Activated CD4-positive, alpha-beta T cell treated with anti-CD3 and anti-CD28 coated beads, Interleukin-2, amount 10 ng/mL, durations not matched to agents 24 days and 14 days (primary cell): ENCODE measurements at regions not wholly inside any gene's neighbourhood (a gene's known extent, or its start where the extent isn't known, plus 50 kb on each side); places are given as distances from the start of the nearest gene placed in this dataset.

Experiments
- DNase-seq: peaks from one replicate; pipeline ENCODE4 v3.0.0; 2022
- H3K27ac Mint-ChIP-seq: one replicate; pipeline ENCODE4 v1.8.0; 2022; ENCODE audit warnings: mild to moderate bottlenecking, mixed read lengths
- H3K27me3 Mint-ChIP-seq: one replicate; pipeline ENCODE4 v1.8.0; 2022; ENCODE audit warnings: mixed read lengths
- H3K36me3 Mint-ChIP-seq: one replicate; pipeline ENCODE4 v1.8.0; 2022; ENCODE audit warnings: low read depth, mild to moderate bottlenecking, mixed read lengths
- H3K4me1 Mint-ChIP-seq: one replicate; pipeline ENCODE4 v1.8.0; 2021; ENCODE audit warnings: mixed read lengths
- H3K4me3 Mint-ChIP-seq: one replicate; pipeline ENCODE4 v1.8.0; 2022; ENCODE audit warnings: mild to moderate bottlenecking, moderate library complexity, mixed read lengths
- H3K9me3 Mint-ChIP-seq: one replicate; pipeline ENCODE4 v1.8.0; 2021; ENCODE audit warnings: mixed read lengths
- intact Hi-C: fragments of 100-400 bp; cut with micrococcal nuclease; formaldehyde crosslinking; loops from one replicate; pipeline ENCODE4 v1.15.1; 2023

- H3K36me3 Mint-ChIP-seq, result no peaks in the 10 kb centered on the region
- no peaks in the 10 kb centered on the region for H3K27me3 Mint-ChIP-seq
- H3K27ac Mint-ChIP-seq, result no peak overlapping the region
- intact Hi-C loops, result no loop called here
- H3K4me1 Mint-ChIP-seq, result no peaks in the 10 kb centered on the region
- no peak overlapping the region for H3K4me3 Mint-ChIP-seq
- DNase-seq, result no peak
- H3K9me3 Mint-ChIP-seq, result no peaks in the 10 kb centered on the region
These were observed 535.8 kb downstream of the TBC1D22A start for GRCh38 chr22:47298017-47298785.

- Mint-ChIP-seq H3K9me3 (no peaks in the 10 kb centered on the region), H3K4me3 (no peak overlapping the region), H3K36me3 (no peaks in the 10 kb centered on the region), H3K27ac (no peak overlapping the region), H3K27me3 (no peaks in the 10 kb centered on the region), H3K4me1 (no peaks in the 10 kb centered on the region)
- DNase-seq, result no peak
- intact Hi-C loops, result no loop called here
These were observed 535.0 kb downstream of the TBC1D22A start for GRCh38 chr22:47297261-47298016.

- no peaks in the 10 kb centered on the region for H3K27me3 Mint-ChIP-seq
- no peaks in the 10 kb centered on the region for H3K36me3 Mint-ChIP-seq
- H3K4me1 Mint-ChIP-seq, result no peaks in the 10 kb centered on the region
- H3K9me3 Mint-ChIP-seq, result no peaks in the 10 kb centered on the region
- intact Hi-C loops, result no loop called here
- DNase-seq, result no peak
- no peak overlapping the region for H3K27ac Mint-ChIP-seq
- H3K4me3 Mint-ChIP-seq, result no peak overlapping the region
These were observed 534.2 kb downstream of the TBC1D22A start for GRCh38 chr22:47296405-47297260.

GRCh38 chr22:47295982-47296381 lies 533.5 kb downstream of the TBC1D22A start:
- H3K36me3 Mint-ChIP-seq, result no peaks in the 10 kb centered on the region
- no peaks in the 10 kb centered on the region for H3K4me1 Mint-ChIP-seq
- intact Hi-C loops, result no loop called here
- H3K27me3 Mint-ChIP-seq, result no peaks in the 10 kb centered on the region
- no peak for DNase-seq
- no peaks in the 10 kb centered on the region for H3K9me3 Mint-ChIP-seq
- no peak overlapping the region for H3K4me3 Mint-ChIP-seq
- H3K27ac Mint-ChIP-seq, result no peak overlapping the region

GRCh38 chr22:47295226-47295901 lies 532.9 kb downstream of the TBC1D22A start:
- Mint-ChIP-seq H3K9me3 (no peaks in the 10 kb centered on the region), H3K4me1 (no peaks in the 10 kb centered on the region), H3K36me3 (no peaks in the 10 kb centered on the region), H3K27me3 (no peaks in the 10 kb centered on the region), H3K4me3 (no peak overlapping the region), H3K27ac (no peak overlapping the region)
- intact Hi-C loops, result no loop called here
- DNase-seq, result no peak

GRCh38 chr22:47294576-47294975 lies 532.1 kb downstream of the TBC1D22A start:
- H3K9me3 Mint-ChIP-seq, result no peaks in the 10 kb centered on the region
- H3K4me3 Mint-ChIP-seq, result no peak overlapping the region
- H3K36me3 Mint-ChIP-seq, result no peaks in the 10 kb centered on the region
- H3K27me3 Mint-ChIP-seq, result no peaks in the 10 kb centered on the region
- DNase-seq, result no peak
- no peaks in the 10 kb centered on the region for H3K4me1 Mint-ChIP-seq
- H3K27ac Mint-ChIP-seq, result no peak overlapping the region
- intact Hi-C loops, result no loop called here

- intact Hi-C loops, result no loop called here
- DNase-seq, result no peak
- H3K4me3 Mint-ChIP-seq, result no peak overlapping the region
- H3K9me3 Mint-ChIP-seq, result no peaks in the 10 kb centered on the region
- no peak overlapping the region for H3K27ac Mint-ChIP-seq
- H3K27me3 Mint-ChIP-seq, result no peaks in the 10 kb centered on the region
- H3K36me3 Mint-ChIP-seq, result no peaks in the 10 kb centered on the region
- H3K4me1 Mint-ChIP-seq, result no peaks in the 10 kb centered on the region
These were observed 531.7 kb downstream of the TBC1D22A start for GRCh38 chr22:47294222-47294532.

- no peaks in the 10 kb centered on the region for H3K4me1 Mint-ChIP-seq
- no peak for DNase-seq
- no peaks in the 10 kb centered on the region for H3K36me3 Mint-ChIP-seq
- intact Hi-C loops, result no loop called here
- no peaks in the 10 kb centered on the region for H3K27me3 Mint-ChIP-seq
- H3K9me3 Mint-ChIP-seq, result no peaks in the 10 kb centered on the region
- H3K27ac Mint-ChIP-seq, result no peak overlapping the region
- H3K4me3 Mint-ChIP-seq, result no peak overlapping the region
These were observed 531.1 kb downstream of the TBC1D22A start for GRCh38 chr22:47293368-47294221.

- no peaks in the 10 kb centered on the region for H3K9me3 Mint-ChIP-seq
- no peaks in the 10 kb centered on the region for H3K27me3 Mint-ChIP-seq
- no peaks in the 10 kb centered on the region for H3K36me3 Mint-ChIP-seq
- no peak for DNase-seq
- no peak overlapping the region for H3K4me3 Mint-ChIP-seq
- no peak overlapping the region for H3K27ac Mint-ChIP-seq
- H3K4me1 Mint-ChIP-seq, result no peaks in the 10 kb centered on the region
- intact Hi-C loops, result no loop called here
These were observed 530.3 kb downstream of the TBC1D22A start for GRCh38 chr22:47292546-47293320.

GRCh38 chr22:47291565-47292495 lies 529.4 kb downstream of the TBC1D22A start:
- no peaks in the 10 kb centered on the region for H3K36me3 Mint-ChIP-seq
- H3K9me3 Mint-ChIP-seq, result no peaks in the 10 kb centered on the region
- intact Hi-C loops, result no loop called here
- no peak overlapping the region for H3K4me3 Mint-ChIP-seq
- no peak for DNase-seq
- no peaks in the 10 kb centered on the region for H3K27me3 Mint-ChIP-seq
- H3K4me1 Mint-ChIP-seq, result no peaks in the 10 kb centered on the region
- H3K27ac Mint-ChIP-seq, result no peak overlapping the region

- DNase-seq, result no peak
- H3K36me3 Mint-ChIP-seq, result no peaks in the 10 kb centered on the region
- no peaks in the 10 kb centered on the region for H3K27me3 Mint-ChIP-seq
- intact Hi-C loops, result no loop called here
- no peak overlapping the region for H3K27ac Mint-ChIP-seq
- no peak overlapping the region for H3K4me3 Mint-ChIP-seq
- no peaks in the 10 kb centered on the region for H3K9me3 Mint-ChIP-seq
- H3K4me1 Mint-ChIP-seq, result no peaks in the 10 kb centered on the region
These were observed 528.4 kb downstream of the TBC1D22A start for GRCh38 chr22:47290706-47291430.
